ENCODE measurements at regions not wholly inside any gene's neighbourhood (a gene's known extent, or its start where the extent isn't known, plus 50 kb on each side); places are given as distances from the start of the nearest gene placed in this dataset.
"Not testable (repeated sequence)": the region's sequence is repeated elsewhere in the genome, so short reads cannot be mapped to it uniquely, and the experiment has no call there.

- not testable (repeated sequence) for DNase-seq (ENCODE audit: low read depth); H3K4me3 ChIP-seq (ENCODE audit: low read depth, low read length)
Observed at GRCh38 chr2:126989064-126989463, 90.4 kb downstream of the TEX51 start.

GRCh38 chr2:126990200-126990599 is 91.5 kb downstream of the TEX51 start:
- no peak for DNase-seq (ENCODE audit: low read depth)
- no peak overlapping the region for H3K4me3 ChIP-seq (ENCODE audit: low read depth, low read length)

- H3K4me3 ChIP-seq (ENCODE audit: low read depth, low read length) = no peak overlapping the region
- DNase-seq (ENCODE audit: low read depth) = no peak
Observed at GRCh38 chr2:126990605-126991532, 92.2 kb downstream of the TEX51 start.

GRCh38 chr2:126994340-126994777 is 95.7 kb downstream of the TEX51 start:
- no peak for DNase-seq (ENCODE audit: low read depth)
- no peak overlapping the region for H3K4me3 ChIP-seq (ENCODE audit: low read depth, low read length)

- DNase-seq (ENCODE audit: low read depth) = no peak
- H3K4me3 ChIP-seq (ENCODE audit: low read depth, low read length) = no peak overlapping the region
Observed at GRCh38 chr2:126995621-126996377, 97.1 kb downstream of the TEX51 start.

GRCh38 chr2:126996378-126996699 is 97.6 kb downstream of the TEX51 start:
- no peak overlapping the region for H3K4me3 ChIP-seq (ENCODE audit: low read depth, low read length)
- DNase-seq (ENCODE audit: low read depth) = no peak
